HepG2 (cell line): ENCODE measurements at regions not wholly inside any gene's neighbourhood (a gene's known extent, or its start where the extent isn't known, plus 50 kb on each side); places are given as distances from the start of the nearest gene placed in this dataset.

Experiments
- ATAC-seq: fragments of 200-7000 bp; cut with Tn5 transposase; 3 replicates; pipeline ENCODE4 v1.9.1; 2020; ENCODE audit warnings: mild to moderate bottlenecking, moderate library complexity
- BruUV-seq: library from RNA; stranded (reverse); fragments of 400-500 nt; replicated peaks from 2 replicates; lab custom pipeline; 2021; lab: Mats Ljungman, UMichigan
- CTCF ChIA-PET: fragments of 300-600 bp; formaldehyde crosslinking; extraction: SDS; loops from one replicate; lab custom pipeline; 2021; ENCODE audit warnings: low total read pairs, inconsistent platforms, low intra/inter-chr PET ratio; lab: Yijun Ruan, JAX
- POLR2A ChIA-PET: fragments of 350-600 bp; sonication (Branson Sonifier 250); formaldehyde crosslinking; loops from one replicate; lab custom pipeline; 2020; ENCODE audit warnings: antibody characterized with exemption, inconsistent platforms; lab: Yijun Ruan, JAX
- DNase-seq: peaks from one replicate; pipeline ENCODE4 v3.0.0-alpha.2; 2015; ENCODE audit warnings: low spot score
- FAIRE-seq: peaks from 3 replicates; lab custom pipeline; 2011; peaks lifted over from hg19 to GRCh38; lab: Jason Lieb, UNC
- H2AFZ ChIP-seq: one replicate; pipeline ENCODE4 v1.6.1; 2011; ENCODE audit warnings: low read length, inconsistent platforms
- H3K27ac ChIP-seq: fragments of 300-600 bp; 3 replicates; pipeline ENCODE4 v1.8.0; 2011; ENCODE audit warnings: mixed run types, mild to moderate bottlenecking, mixed read lengths, low read length, inconsistent platforms; ENCODE audit not compliant: insufficient read depth; ENCODE audit errors: extremely low read length
- H3K27me3 ChIP-seq, 2 experiments: fragments of 200-600 bp in 1 of 2; 2 replicates in 1 of 2; 3 replicates in 1 of 2; pipeline versions ENCODE4 v1.6.0 to v1.8.0; 2011; ENCODE audit warnings: low read length in 2 of 2, mild to moderate bottlenecking in 2 of 2, moderate library complexity in 2 of 2, inconsistent platforms in 1 of 2; ENCODE audit not compliant: insufficient read depth in 2 of 2, control insufficient read depth in 1 of 2
- H3K36me3 ChIP-seq, 2 experiments: fragments of 200-600 bp in 1 of 2; replicated peaks in 1 of 2; 2 replicates in 1 of 2; 3 replicates in 1 of 2; pipeline versions ENCODE4 v1.5.1 to v1.8.0; 2011; ENCODE audit warnings: low read length in 2 of 2, inconsistent platforms in 1 of 2; ENCODE audit not compliant: insufficient read depth in 2 of 2, control insufficient read depth in 1 of 2
- H3K4me1 ChIP-seq: 2 replicates; pipeline ENCODE4 v1.5.1; 2012; ENCODE audit warnings: low read length, inconsistent platforms; ENCODE audit not compliant: insufficient read depth
- H3K4me2 ChIP-seq: 2 replicates; pipeline ENCODE4 v1.6.0; 2011; ENCODE audit warnings: low read depth, low read length, inconsistent platforms
- H3K4me3 ChIP-seq, 3 experiments: fragments of 200-600 bp in 1 of 3; sonication (generic), shearing (Covaris generic) in 1 of 3; replicated peaks in 1 of 3; 2 replicates each; pipeline ENCODE4 v1.5.1; 2011 to 2016; ENCODE audit warnings: low read length in 3 of 3, inconsistent platforms in 2 of 3, low read depth in 2 of 3, mild to moderate bottlenecking in 2 of 3, control low read depth in 1 of 3, mixed read lengths in 1 of 3; ENCODE audit not compliant: insufficient read depth in 1 of 3
- H3K79me2 ChIP-seq: one replicate; pipeline ENCODE4 v1.6.1; 2011; ENCODE audit warnings: low read length, inconsistent platforms; ENCODE audit not compliant: insufficient read depth
- H3K9ac ChIP-seq: 2 replicates; pipeline ENCODE4 v1.6.0; 2011; ENCODE audit warnings: mild to moderate bottlenecking, low read depth, low read length, inconsistent platforms; ENCODE audit not compliant: insufficient read depth
- H3K9me3 ChIP-seq: 2 replicates; pipeline ENCODE4 v1.5.1; 2012; ENCODE audit warnings: mild to moderate bottlenecking, low read length
- H4K20me1 ChIP-seq: 2 replicates; pipeline ENCODE4 v1.6.0; 2011; ENCODE audit warnings: inconsistent platforms, mild to moderate bottlenecking, low read length, moderate library complexity; ENCODE audit not compliant: insufficient read depth
- CAMTA2 ChIP-seq: sonication (generic); formaldehyde crosslinking; IDR thresholded peaks from 2 replicates; pipeline ENCODE4 v1.4.0; 2020; ENCODE audit warnings: mild to moderate bottlenecking, missing genetic modification reagents, borderline replicate concordance
- HINFP ChIP-seq: sonication (generic); formaldehyde crosslinking; IDR thresholded peaks from 2 replicates; pipeline ENCODE4 v1.4.0; 2020; ENCODE audit warnings: low read depth, mild to moderate bottlenecking, missing genetic modification reagents
- KLF16 ChIP-seq, 2 experiments: sonication (generic) in 1 of 2; formaldehyde crosslinking in 1 of 2; IDR thresholded peaks; 2 replicates each; pipeline versions ENCODE4 v1.6.1 to v1.8.0; 2016 to 2023; ENCODE audit warnings: missing genetic modification reagents in 2 of 2, missing compliant biosample characterization in 1 of 2
- KLF6 ChIP-seq: IDR thresholded peaks from 2 replicates; pipeline ENCODE4 v1.8.0; 2016; ENCODE audit warnings: missing biosample characterization, missing genetic modification reagents
- RBFOX2 ChIP-seq: fragments of 200-400 bp; formaldehyde crosslinking; IDR thresholded peaks from 2 replicates; pipeline ENCODE4 v1.6.1; 2017; ENCODE audit warnings: low read depth, mild to moderate bottlenecking, low read length
- SATB2 ChIP-seq: sonication (generic); formaldehyde crosslinking; IDR thresholded peaks from 2 replicates; pipeline ENCODE4 v1.5.0; 2020; ENCODE audit warnings: missing genetic modification reagents
- ZNF44 ChIP-seq: sonication (generic); formaldehyde crosslinking; IDR thresholded peaks from 2 replicates; pipeline ENCODE4 v1.5.1; 2020; ENCODE audit warnings: mild to moderate bottlenecking, missing genetic modification reagents
- ZNF724P ChIP-seq: sonication (generic); formaldehyde crosslinking; IDR thresholded peaks from 2 replicates; pipeline ENCODE4 v1.8.0; 2022; ENCODE audit warnings: missing genetic modification reagents, borderline replicate concordance
- ZSCAN20 ChIP-seq: sonication (generic); formaldehyde crosslinking; IDR thresholded peaks from 2 replicates; pipeline ENCODE4 v1.4.0; 2020; ENCODE audit warnings: missing genetic modification reagents, mild to moderate bottlenecking, borderline replicate concordance
- WGBS: methylation state at CpG from one replicate; pipeline ENCODE4 v1.1.6; 2017; ENCODE audit warnings: low lambda C conversion rate; 5-methylcytosine and 5-hydroxymethylcytosine counted together
- in situ Hi-C: cut with HindIII; loops from 2 replicates; pipeline ENCODE4 v1.10.0; 2017; ENCODE audit warnings: low pct_unique_long_range_greater_than_20kb; ENCODE audit not compliant: extremely low pct_ligation_motif_present
- intact Hi-C: fragments of 100-400 bp; cut with micrococcal nuclease; formaldehyde crosslinking; loops from one replicate; pipeline ENCODE4 v1.10.0; 2022; ENCODE audit not compliant: unreplicated experiment
- TF ChIP-seq, protein P1 (sequence below): sonication (generic); formaldehyde crosslinking; IDR thresholded peaks from 2 replicates; pipeline ENCODE4 v1.5.0; 2020; ENCODE audit warnings: mild to moderate bottlenecking, missing genetic modification reagents, borderline replicate concordance
- TF ChIP-seq, protein P2 (sequence below): sonication (generic); formaldehyde crosslinking; IDR thresholded peaks from 2 replicates; pipeline ENCODE4 v1.5.0; 2020; ENCODE audit warnings: missing genetic modification reagents
- TF ChIP-seq, protein P3 (sequence below): sonication (generic); formaldehyde crosslinking; IDR thresholded peaks from 2 replicates; pipeline ENCODE4 v1.4.0; 2020; ENCODE audit warnings: missing genetic modification reagents, borderline replicate concordance

GRCh38 chr13:88136098-88136790, 465.1 kb downstream of the SLITRK5 start (continued):
- no peak for TF ChIP-seq RBFOX2
- TF ChIP-seq, protein P1, sequence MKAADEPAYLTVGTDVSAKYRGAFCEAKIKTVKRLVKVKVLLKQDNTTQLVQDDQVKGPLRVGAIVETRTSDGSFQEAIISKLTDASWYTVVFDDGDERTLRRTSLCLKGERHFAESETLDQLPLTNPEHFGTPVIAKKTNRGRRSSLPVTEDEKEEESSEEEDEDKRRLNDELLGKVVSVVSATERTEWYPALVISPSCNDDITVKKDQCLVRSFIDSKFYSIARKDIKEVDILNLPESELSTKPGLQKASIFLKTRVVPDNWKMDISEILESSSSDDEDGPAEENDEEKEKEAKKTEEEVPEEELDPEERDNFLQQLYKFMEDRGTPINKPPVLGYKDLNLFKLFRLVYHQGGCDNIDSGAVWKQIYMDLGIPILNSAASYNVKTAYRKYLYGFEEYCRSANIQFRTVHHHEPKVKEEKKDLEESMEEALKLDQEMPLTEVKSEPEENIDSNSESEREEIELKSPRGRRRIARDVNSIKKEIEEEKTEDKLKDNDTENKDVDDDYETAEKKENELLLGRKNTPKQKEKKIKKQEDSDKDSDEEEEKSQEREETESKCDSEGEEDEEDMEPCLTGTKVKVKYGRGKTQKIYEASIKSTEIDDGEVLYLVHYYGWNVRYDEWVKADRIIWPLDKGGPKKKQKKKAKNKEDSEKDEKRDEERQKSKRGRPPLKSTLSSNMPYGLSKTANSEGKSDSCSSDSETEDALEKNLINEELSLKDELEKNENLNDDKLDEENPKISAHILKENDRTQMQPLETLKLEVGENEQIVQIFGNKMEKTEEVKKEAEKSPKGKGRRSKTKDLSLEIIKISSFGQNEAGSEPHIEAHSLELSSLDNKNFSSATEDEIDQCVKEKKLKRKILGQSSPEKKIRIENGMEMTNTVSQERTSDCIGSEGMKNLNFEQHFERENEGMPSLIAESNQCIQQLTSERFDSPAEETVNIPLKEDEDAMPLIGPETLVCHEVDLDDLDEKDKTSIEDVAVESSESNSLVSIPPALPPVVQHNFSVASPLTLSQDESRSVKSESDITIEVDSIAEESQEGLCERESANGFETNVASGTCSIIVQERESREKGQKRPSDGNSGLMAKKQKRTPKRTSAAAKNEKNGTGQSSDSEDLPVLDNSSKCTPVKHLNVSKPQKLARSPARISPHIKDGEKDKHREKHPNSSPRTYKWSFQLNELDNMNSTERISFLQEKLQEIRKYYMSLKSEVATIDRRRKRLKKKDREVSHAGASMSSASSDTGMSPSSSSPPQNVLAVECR (CRISPR knock-in tag): no peak
- TF ChIP-seq, all 625 proteins: peak for 0

DNA sequence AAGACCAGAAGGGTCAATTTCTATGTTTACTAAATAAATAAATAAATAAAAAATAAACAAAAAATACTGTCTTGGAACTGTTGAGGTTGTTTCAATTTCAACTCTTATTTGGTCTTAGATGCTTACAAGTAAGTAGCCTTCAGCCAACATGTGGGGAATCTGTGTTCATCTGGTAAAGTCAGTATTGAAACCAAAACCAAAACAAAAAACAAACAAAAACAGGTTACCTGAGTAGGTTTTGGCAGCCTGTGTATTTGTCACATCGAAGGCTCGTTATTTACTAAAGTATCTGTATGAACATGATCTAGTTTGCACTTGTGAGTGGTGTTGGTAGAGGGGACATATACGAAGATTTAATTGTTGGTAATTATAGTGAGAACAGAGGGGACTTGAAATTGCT, 471.5 kb downstream of the SLITRK5 start:
- H2AFZ ChIP-seq: no peak overlapping the region
- H3K79me2 ChIP-seq: no peaks in the 10 kb centered on the region
- in situ Hi-C loops: no loop called here
- intact Hi-C loops: no loop called here
- no peak for DNase-seq
- no TSS peak for BruUV-seq
- H3K27me3 ChIP-seq: no peaks in the 10 kb centered on the region
- no peak for ATAC-seq
- H4K20me1 ChIP-seq: no peaks in the 10 kb centered on the region
- H3K27ac ChIP-seq: no peak overlapping the region
- POLR2A ChIA-PET: no interaction called here
- no peaks in the 10 kb centered on the region for H3K36me3 ChIP-seq
- CTCF ChIA-PET: no interaction called here
- WGBS: 0% methylated on average over 3 of the region's 3 CpGs
- no peak for FAIRE-seq
- peaks cover 30% of the 10 kb centered on the region; the same call in 1 of the 2 replicates for H3K9me3 ChIP-seq
- H3K4me1 ChIP-seq: no peaks in the 10 kb centered on the region
- H3K4me2 ChIP-seq: no peak overlapping the region
- H3K9ac ChIP-seq: no peak overlapping the region
- no peak overlapping the region for H3K4me3 ChIP-seq
- TF ChIP-seq ZNF44 (CRISPR knock-in tag): no peak
- TF ChIP-seq, protein P2, sequence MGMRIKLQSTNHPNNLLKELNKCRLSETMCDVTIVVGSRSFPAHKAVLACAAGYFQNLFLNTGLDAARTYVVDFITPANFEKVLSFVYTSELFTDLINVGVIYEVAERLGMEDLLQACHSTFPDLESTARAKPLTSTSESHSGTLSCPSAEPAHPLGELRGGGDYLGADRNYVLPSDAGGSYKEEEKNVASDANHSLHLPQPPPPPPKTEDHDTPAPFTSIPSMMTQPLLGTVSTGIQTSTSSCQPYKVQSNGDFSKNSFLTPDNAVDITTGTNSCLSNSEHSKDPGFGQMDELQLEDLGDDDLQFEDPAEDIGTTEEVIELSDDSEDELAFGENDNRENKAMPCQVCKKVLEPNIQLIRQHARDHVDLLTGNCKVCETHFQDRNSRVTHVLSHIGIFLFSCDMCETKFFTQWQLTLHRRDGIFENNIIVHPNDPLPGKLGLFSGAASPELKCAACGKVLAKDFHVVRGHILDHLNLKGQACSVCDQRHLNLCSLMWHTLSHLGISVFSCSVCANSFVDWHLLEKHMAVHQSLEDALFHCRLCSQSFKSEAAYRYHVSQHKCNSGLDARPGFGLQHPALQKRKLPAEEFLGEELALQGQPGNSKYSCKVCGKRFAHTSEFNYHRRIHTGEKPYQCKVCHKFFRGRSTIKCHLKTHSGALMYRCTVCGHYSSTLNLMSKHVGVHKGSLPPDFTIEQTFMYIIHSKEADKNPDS (CRISPR knock-in tag): no peak
- TF ChIP-seq HINFP (CRISPR knock-in tag): no peak
- TF ChIP-seq ZSCAN20: no peak
- TF ChIP-seq KLF6: no peak
- no peak for TF ChIP-seq ZNF724P (CRISPR knock-in tag)
- no peak for TF ChIP-seq SATB2 (CRISPR knock-in tag)
- no peak for TF ChIP-seq CAMTA2 (CRISPR knock-in tag)
- TF ChIP-seq, protein P3, sequence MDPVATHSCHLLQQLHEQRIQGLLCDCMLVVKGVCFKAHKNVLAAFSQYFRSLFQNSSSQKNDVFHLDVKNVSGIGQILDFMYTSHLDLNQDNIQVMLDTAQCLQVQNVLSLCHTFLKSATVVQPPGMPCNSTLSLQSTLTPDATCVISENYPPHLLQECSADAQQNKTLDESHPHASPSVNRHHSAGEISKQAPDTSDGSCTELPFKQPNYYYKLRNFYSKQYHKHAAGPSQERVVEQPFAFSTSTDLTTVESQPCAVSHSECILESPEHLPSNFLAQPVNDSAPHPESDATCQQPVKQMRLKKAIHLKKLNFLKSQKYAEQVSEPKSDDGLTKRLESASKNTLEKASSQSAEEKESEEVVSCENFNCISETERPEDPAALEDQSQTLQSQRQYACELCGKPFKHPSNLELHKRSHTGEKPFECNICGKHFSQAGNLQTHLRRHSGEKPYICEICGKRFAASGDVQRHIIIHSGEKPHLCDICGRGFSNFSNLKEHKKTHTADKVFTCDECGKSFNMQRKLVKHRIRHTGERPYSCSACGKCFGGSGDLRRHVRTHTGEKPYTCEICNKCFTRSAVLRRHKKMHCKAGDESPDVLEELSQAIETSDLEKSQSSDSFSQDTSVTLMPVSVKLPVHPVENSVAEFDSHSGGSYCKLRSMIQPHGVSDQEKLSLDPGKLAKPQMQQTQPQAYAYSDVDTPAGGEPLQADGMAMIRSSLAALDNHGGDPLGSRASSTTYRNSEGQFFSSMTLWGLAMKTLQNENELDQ (CRISPR knock-in tag): no peak
- no peak for TF ChIP-seq KLF16 (CRISPR knock-in tag; IDR thresholded peaks at IDR 0.05)
